Retinal pigment epithelial cell (primary cell): ENCODE measurements at regions not wholly inside any gene's neighbourhood (a gene's known extent, or its start where the extent isn't known, plus 50 kb on each side); places are given as distances from the start of the nearest gene placed in this dataset.
"Not testable (repeated sequence)": the region's sequence is repeated elsewhere in the genome, so short reads cannot be mapped to it uniquely, and the experiment has no call there.

Source experiments
- DNase-seq: peaks from one replicate; pipeline ENCODE4 v3.0.0-alpha.2; 2010; ENCODE audit warnings: low read depth
- H3K4me3 ChIP-seq: 2 replicates; pipeline ENCODE4 v1.5.1; 2011; ENCODE audit warnings: mild to moderate bottlenecking, low read length, control low read depth, moderate library complexity
- CTCF ChIP-seq: conservative IDR thresholded peaks from 2 replicates; pipeline ENCODE4 v1.5.1; 2011; ENCODE audit warnings: low read depth, low read length, control low read depth, inconsistent platforms

- no peak overlapping the region for H3K4me3 ChIP-seq
- no peak for DNase-seq
- no peak for TF ChIP-seq CTCF
These were observed 106.5 kb upstream of the SETMAR start for GRCh38 chr3:4196506-4197147.

- DNase-seq = no peak
- no peak overlapping the region for H3K4me3 ChIP-seq
- TF ChIP-seq CTCF = no peak
These were observed 105.5 kb upstream of the SETMAR start for GRCh38 chr3:4197670-4198069.

DNA sequence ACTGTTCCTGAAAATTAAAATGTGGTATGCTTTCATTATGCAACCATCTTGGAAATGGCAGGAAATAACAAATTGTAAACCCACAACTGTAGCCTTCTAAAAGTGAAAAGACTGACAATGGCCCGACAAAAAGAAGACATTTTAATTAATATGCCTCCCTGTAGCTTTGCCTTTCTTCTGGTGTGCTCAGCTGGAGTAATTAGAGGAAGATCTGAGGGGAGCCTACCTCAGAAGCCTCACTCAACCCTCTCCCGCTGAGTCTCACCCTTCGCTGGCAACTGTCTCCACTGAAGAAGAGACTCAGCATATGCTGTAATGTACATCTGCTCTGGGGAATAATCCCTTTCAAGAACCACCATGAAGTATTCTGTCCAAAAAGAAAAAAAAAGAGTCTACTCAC lies 104.7 kb upstream of the SETMAR start:
- no peak for DNase-seq
- TF ChIP-seq CTCF = no peak
- no peak overlapping the region for H3K4me3 ChIP-seq

DNA sequence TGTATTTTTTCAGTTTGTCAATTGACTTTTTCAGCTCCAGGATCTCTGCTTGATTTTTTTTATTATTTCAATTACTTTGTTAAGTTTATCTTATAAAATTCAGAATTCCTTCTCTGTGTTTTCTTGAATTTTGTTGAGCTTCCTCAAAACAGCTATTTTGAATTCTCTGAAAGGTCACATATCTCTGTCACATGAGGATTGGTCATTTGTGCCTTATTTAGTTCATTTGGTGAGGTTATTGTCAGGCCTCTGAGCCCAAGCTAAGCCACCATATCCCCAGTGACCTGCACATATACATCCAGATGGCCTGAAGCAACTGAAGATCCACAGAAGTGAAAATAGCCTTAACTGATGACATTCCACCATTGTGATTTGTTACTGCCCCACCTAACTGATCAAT lies 98.4 kb upstream of the SETMAR start:
- H3K4me3 ChIP-seq, DNase-seq: not testable (repeated sequence)

DNA sequence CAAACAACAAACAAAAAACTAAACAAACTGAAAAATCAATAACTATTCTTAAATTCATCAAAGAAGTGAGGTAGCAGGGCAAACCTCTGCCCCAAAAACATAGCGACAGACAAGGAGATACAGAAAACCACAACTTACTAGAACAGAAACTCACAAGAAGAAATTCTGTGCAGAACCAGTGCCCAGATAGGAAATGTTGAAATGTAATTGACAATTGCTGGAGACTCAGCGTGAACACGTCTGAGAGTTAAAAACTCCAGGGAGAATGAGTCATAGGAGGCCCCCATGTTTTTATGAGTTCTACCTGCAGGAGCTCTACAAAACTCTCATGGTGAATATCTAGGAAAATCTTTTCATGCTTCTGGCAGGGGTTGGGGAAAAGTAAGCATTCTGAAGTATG lies 95.5 kb upstream of the SETMAR start:
- H3K4me3 ChIP-seq = no peak overlapping the region
- TF ChIP-seq CTCF = no peak
- DNase-seq = no peak

- H3K4me3 ChIP-seq = no peak overlapping the region
- no peak for TF ChIP-seq CTCF
- DNase-seq = no peak
These were observed 94.6 kb upstream of the SETMAR start for GRCh38 chr3:4208556-4208955.

DNA sequence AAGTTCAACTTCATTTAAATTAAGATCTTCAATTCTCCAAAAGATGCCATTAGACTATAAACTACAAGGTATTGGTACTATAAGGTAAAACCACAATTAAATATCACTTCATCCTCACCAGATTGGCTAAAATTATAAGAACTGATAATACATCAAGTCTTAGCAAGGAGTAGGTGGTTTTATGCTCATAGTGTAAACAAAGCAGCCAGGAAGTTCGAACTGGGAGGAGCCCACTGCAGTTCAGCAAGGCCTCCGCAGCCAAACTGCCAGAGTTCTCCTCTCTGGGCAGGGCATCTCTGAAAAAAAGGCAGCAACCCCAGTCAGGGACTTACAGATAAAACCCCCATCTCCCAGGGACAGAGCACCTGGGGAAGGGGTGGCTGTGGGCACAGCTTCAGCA lies 91.6 kb upstream of the SETMAR start:
- TF ChIP-seq CTCF = no peak
- no peak for DNase-seq
- H3K4me3 ChIP-seq = no peak overlapping the region

GRCh38 chr3:4213420-4213819 lies 89.7 kb upstream of the SETMAR start:
- not testable (repeated sequence) for DNase-seq, H3K4me3 ChIP-seq

DNA sequence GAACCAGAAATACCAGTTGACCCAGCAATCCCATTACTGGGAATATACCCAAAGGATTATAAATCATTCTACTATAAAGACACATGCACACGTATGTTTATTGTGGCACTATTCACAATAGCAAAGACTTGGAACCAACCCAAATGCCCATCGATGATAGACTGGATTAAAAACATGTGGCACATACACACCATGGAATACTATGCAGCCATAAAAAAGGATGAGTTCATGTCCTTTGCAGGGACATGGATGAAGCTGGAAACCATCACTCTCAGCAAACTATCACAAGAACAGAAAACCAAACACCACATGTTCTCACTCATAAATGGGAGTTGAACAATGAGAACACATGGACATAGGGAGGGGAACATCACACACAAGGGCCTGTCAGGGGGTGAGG lies 86.2 kb upstream of the SETMAR start:
- DNase-seq, H3K4me3 ChIP-seq: not testable (repeated sequence)
